ENCODE measurements at regions not wholly inside any gene's neighbourhood (a gene's known extent, or its start where the extent isn't known, plus 50 kb on each side); places are given as distances from the start of the nearest gene placed in this dataset.

DNA sequence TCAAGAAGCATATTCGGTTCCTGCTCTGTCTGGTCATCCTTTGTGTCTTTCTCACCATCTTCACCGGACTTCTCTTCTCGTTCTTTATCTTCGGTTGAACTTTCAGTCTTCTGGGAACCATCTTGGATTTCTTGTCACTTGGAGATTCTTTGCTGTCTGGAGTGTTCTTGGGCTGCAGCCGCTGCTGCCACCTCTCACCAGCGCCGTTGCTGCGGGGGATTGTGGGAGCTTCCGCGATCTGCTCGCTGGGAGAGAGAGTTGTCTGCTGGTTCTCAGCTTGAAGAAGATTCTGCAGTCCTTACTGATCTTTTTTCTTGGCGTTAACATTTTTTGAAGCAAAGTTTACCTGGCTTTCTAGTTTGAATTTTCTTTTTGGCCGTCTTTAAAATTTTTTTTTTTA, 1165.2 kb upstream of the PRMT6 start:
- no peaks in the 10 kb centered on the region for H3K27me3 Mint-ChIP-seq (ENCODE audit: low read depth)

More for the DNA sequence above, 1165.2 kb upstream of the PRMT6 start:
- H3K27ac Mint-ChIP-seq: no peak overlapping the region
- Histone ChIP-seq H4K5ac (ENCODE audit: insufficient read length, low read depth, low read length) (no peak overlapping the region), H4K20me1 (ENCODE audit: control insufficient read depth, insufficient read depth, insufficient read length) (no peaks in the 10 kb centered on the region), H3K9ac (ENCODE audit: extremely low read depth, insufficient read length, low read length) (no peak overlapping the region), H3K27me3 (ENCODE audit: insufficient read depth, low read length) (no peaks in the 10 kb centered on the region), H2BK20ac (ENCODE audit: low read depth, low read length, poor library complexity, severe bottlenecking) (no peak overlapping the region), H3K23me2 (ENCODE audit: insufficient read length, low read depth, low read length, poor library complexity, severe bottlenecking) (no peaks in the 10 kb centered on the region), H2AFZ (ENCODE audit: low read length) (no peak overlapping the region), H3K27ac (ENCODE audit: insufficient read length, low read depth, low read length) (no peak overlapping the region), H3K4me1 (ENCODE audit: insufficient read depth, low read length) (no peaks in the 10 kb centered on the region), H2BK5ac (ENCODE audit: insufficient read length, low read length) (no peak overlapping the region), H2AK5ac (ENCODE audit: insufficient read length, low read length) (no peak overlapping the region), H2BK15ac (ENCODE audit: low read depth, low read length) (no peak overlapping the region), H3K4me2 (ENCODE audit: insufficient read depth, insufficient read length, low read length) (no peak overlapping the region), H4K8ac (replicated peaks; ENCODE audit: insufficient read length, low read depth, low read length) (no peak overlapping the region), H2BK120ac (ENCODE audit: low read depth, low read length, poor library complexity, severe bottlenecking) (no peak overlapping the region), H4K91ac (ENCODE audit: insufficient read length, low read depth, low read length) (no peak overlapping the region), H3K9me3 (ENCODE audit: control insufficient read depth, low read depth, low read length) (no peaks in the 10 kb centered on the region), H3K79me2 (ENCODE audit: insufficient read depth, low read length) (no peaks in the 10 kb centered on the region), H3K79me1 (ENCODE audit: insufficient read depth, low read depth, low read length, poor library complexity, severe bottlenecking) (no peaks in the 10 kb centered on the region), H3K56ac (ENCODE audit: insufficient read length, low read depth, low read length) (no peak overlapping the region), H3K14ac (ENCODE audit: insufficient read depth, low read length) (no peak overlapping the region), H3T11ph (ENCODE audit: low read length) (no peak overlapping the region), H3K23ac (ENCODE audit: insufficient read length, low read depth, low read length) (no peak overlapping the region), H3K4ac (ENCODE audit: low read depth, low read length) (no peak overlapping the region), H2BK12ac (ENCODE audit: insufficient read length, low read depth, low read length) (no peak overlapping the region), H3K18ac (ENCODE audit: insufficient read length, low read depth, low read length) (no peak overlapping the region)
- TF ChIP-seq, protein P1, sequence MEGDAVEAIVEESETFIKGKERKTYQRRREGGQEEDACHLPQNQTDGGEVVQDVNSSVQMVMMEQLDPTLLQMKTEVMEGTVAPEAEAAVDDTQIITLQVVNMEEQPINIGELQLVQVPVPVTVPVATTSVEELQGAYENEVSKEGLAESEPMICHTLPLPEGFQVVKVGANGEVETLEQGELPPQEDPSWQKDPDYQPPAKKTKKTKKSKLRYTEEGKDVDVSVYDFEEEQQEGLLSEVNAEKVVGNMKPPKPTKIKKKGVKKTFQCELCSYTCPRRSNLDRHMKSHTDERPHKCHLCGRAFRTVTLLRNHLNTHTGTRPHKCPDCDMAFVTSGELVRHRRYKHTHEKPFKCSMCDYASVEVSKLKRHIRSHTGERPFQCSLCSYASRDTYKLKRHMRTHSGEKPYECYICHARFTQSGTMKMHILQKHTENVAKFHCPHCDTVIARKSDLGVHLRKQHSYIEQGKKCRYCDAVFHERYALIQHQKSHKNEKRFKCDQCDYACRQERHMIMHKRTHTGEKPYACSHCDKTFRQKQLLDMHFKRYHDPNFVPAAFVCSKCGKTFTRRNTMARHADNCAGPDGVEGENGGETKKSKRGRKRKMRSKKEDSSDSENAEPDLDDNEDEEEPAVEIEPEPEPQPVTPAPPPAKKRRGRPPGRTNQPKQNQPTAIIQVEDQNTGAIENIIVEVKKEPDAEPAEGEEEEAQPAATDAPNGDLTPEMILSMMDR (conservative IDR thresholded peaks at IDR 0.05): no peak
- DNase-seq: no peak
- H3K36me3 Mint-ChIP-seq (ENCODE audit: insufficient read depth in 1 of 3, low read depth in 3 of 3): no peaks in the 10 kb centered on the region
- H3K9me3 Mint-ChIP-seq: peaks cover 6 to 8% of the 10 kb centered on the region in 2 experiments; a peak in 3 of 5 replicates
- H3K4me1 Mint-ChIP-seq: no peaks in the 10 kb centered on the region
- no peak overlapping the region for H3K4me3 Mint-ChIP-seq
- WGBS (ENCODE audit: extremely low coverage, insufficient read length, low lambda C conversion rate): no CpG with 5 or more reads among the region's 13 CpGs

All from H9 (cell line).